ENCODE measurements at regions not wholly inside any gene's neighbourhood (a gene's known extent, or its start where the extent isn't known, plus 50 kb on each side); places are given as distances from the start of the nearest gene placed in this dataset.
A peak's percentile ranks its signal among the peaks of the same experiment; 100 is the strongest.
"Not testable (repeated sequence)": the region's sequence is repeated elsewhere in the genome, so short reads cannot be mapped to it uniquely, and the experiment has no call there.

GRCh38 chr15:32243727-32244126 lies 159.4 kb downstream of the GOLGA8K start:
- DNase-seq; H3K36me3 ChIP-seq; H3K9me3 ChIP-seq (ENCODE audit: severe bottlenecking); H3K27ac ChIP-seq; H3K4me3 ChIP-seq (ENCODE audit: low read depth, low read length); H3K27me3 ChIP-seq (ENCODE audit: insufficient read depth, low read depth, severe bottlenecking): not testable (repeated sequence)

GRCh38 chr15:32242780-32243528 lies 160.1 kb downstream of the GOLGA8K start:
- not testable (repeated sequence) for H3K27ac ChIP-seq; H3K36me3 ChIP-seq; H3K27me3 ChIP-seq (ENCODE audit: insufficient read depth, low read depth, severe bottlenecking); H3K4me3 ChIP-seq (ENCODE audit: low read depth, low read length); DNase-seq; H3K9me3 ChIP-seq (ENCODE audit: severe bottlenecking)

GRCh38 chr15:32227410-32228114 lies 175.5 kb downstream of the GOLGA8K start:
- DNase-seq: peak; percentile 31
- not testable (repeated sequence) for H3K27ac ChIP-seq

GRCh38 chr15:32222716-32223115 lies 180.4 kb downstream of the GOLGA8K start:
- H3K36me3 ChIP-seq: peaks cover 6% of the 10 kb centered on the region
- no peak overlapping the region; the same call in 1 of the 2 replicates for H3K27ac ChIP-seq
- no peaks in the 10 kb centered on the region for H3K27me3 ChIP-seq (ENCODE audit: insufficient read depth, low read depth, severe bottlenecking)
- H3K9me3 ChIP-seq (ENCODE audit: severe bottlenecking): peaks cover 11% of the 10 kb centered on the region
- H3K4me3 ChIP-seq (ENCODE audit: low read depth, low read length): no peak overlapping the region
- no peak for TF ChIP-seq CTCF (IDR thresholded peaks at IDR 0.05; ENCODE audit: low read depth, low read length)
- DNase-seq: peak; percentile 69

More at GRCh38 chr15:32227410-32228114, 175.5 kb downstream of the GOLGA8K start:
- H3K4me3 ChIP-seq (ENCODE audit: low read depth, low read length); H3K27me3 ChIP-seq (ENCODE audit: insufficient read depth, low read depth, severe bottlenecking); H3K9me3 ChIP-seq (ENCODE audit: severe bottlenecking); H3K36me3 ChIP-seq: not testable (repeated sequence)
